ENCODE measurements at regions not wholly inside any gene's neighbourhood (a gene's known extent, or its start where the extent isn't known, plus 50 kb on each side); places are given as distances from the start of the nearest gene placed in this dataset.
"Not testable (repeated sequence)": the region's sequence is repeated elsewhere in the genome, so short reads cannot be mapped to it uniquely, and the experiment has no call there.

- DNase-seq = no peak
- ChIA-PET POLR2A (no interaction called here), CTCF (no interaction called here)
- Mint-ChIP-seq H3K4me1 (no peaks in the 10 kb centered on the region), H3K27me3 (no peaks in the 10 kb centered on the region), H3K9me3 (peaks cover under 1% of the 10 kb centered on the region), H3K27ac (no peak overlapping the region), H3K4me3 (no peak overlapping the region), H3K36me3 (ENCODE audit: low read depth) (no peaks in the 10 kb centered on the region)
Measured at GRCh38 chr13:107790397-107790796, 424.9 kb downstream of the LIG4 start.

GRCh38 chr13:107788464-107789165, 426.7 kb downstream of the LIG4 start:
- ChIA-PET CTCF (no interaction called here), POLR2A (no interaction called here)
- Mint-ChIP-seq H3K27ac (no peak overlapping the region), H3K4me3 (no peak overlapping the region), H3K27me3 (no peaks in the 10 kb centered on the region), H3K4me1 (no peaks in the 10 kb centered on the region), H3K9me3 (peaks cover 4% of the 10 kb centered on the region), H3K36me3 (ENCODE audit: low read depth) (no peaks in the 10 kb centered on the region)
- no peak for DNase-seq

- H3K9me3 Mint-ChIP-seq; DNase-seq; H3K27ac Mint-ChIP-seq; H3K27me3 Mint-ChIP-seq; CTCF ChIA-PET; H3K4me3 Mint-ChIP-seq; H3K4me1 Mint-ChIP-seq; H3K36me3 Mint-ChIP-seq (ENCODE audit: low read depth); POLR2A ChIA-PET: not testable (repeated sequence)
Measured at GRCh38 chr13:107782646-107783045, 432.7 kb downstream of the LIG4 start.

GRCh38 chr13:107778094-107778493, 437.2 kb downstream of the LIG4 start:
- POLR2A ChIA-PET = no interaction called here
- CTCF ChIA-PET = no interaction called here
- H3K9me3 Mint-ChIP-seq = no peaks in the 10 kb centered on the region

GRCh38 chr13:107770541-107770940, 444.8 kb downstream of the LIG4 start:
- no peaks in the 10 kb centered on the region for H3K27me3 Mint-ChIP-seq
- H3K9me3 Mint-ChIP-seq = peaks cover 2% of the 10 kb centered on the region
- H3K4me1 Mint-ChIP-seq = no peaks in the 10 kb centered on the region
- CTCF ChIA-PET = no interaction called here
- H3K27ac Mint-ChIP-seq = no peak overlapping the region
- no peak overlapping the region for H3K4me3 Mint-ChIP-seq
- H3K36me3 Mint-ChIP-seq (ENCODE audit: low read depth) = no peaks in the 10 kb centered on the region
- no peak for DNase-seq
- POLR2A ChIA-PET = interaction anchor here (0.5 kb wide), 1 partner anchor 20 kb away, joined by 5 read pairs; no protein-coding TSS in a partner anchor

More at GRCh38 chr13:107778094-107778493, 437.2 kb downstream of the LIG4 start:
- Mint-ChIP-seq H3K4me1 (no peaks in the 10 kb centered on the region), H3K27ac (no peak overlapping the region), H3K4me3 (no peak overlapping the region), H3K36me3 (ENCODE audit: low read depth) (no peaks in the 10 kb centered on the region), H3K27me3 (no peaks in the 10 kb centered on the region)
- DNase-seq = no peak

GRCh38 chr13:107767119-107767518, 448.2 kb downstream of the LIG4 start:
- DNase-seq = no peak
- ChIA-PET POLR2A (no interaction called here), CTCF (no interaction called here)
- H3K27me3 Mint-ChIP-seq = no peaks in the 10 kb centered on the region
- H3K4me1 Mint-ChIP-seq = no peaks in the 10 kb centered on the region
- H3K4me3 Mint-ChIP-seq = no peak overlapping the region
- no peaks in the 10 kb centered on the region for H3K36me3 Mint-ChIP-seq (ENCODE audit: low read depth)
- no peak overlapping the region for H3K27ac Mint-ChIP-seq
- peaks cover 4% of the 10 kb centered on the region for H3K9me3 Mint-ChIP-seq

- H3K9me3 Mint-ChIP-seq = peaks cover 4% of the 10 kb centered on the region
- H3K27ac Mint-ChIP-seq = no peak overlapping the region
- H3K27me3 Mint-ChIP-seq = no peaks in the 10 kb centered on the region
- no peaks in the 10 kb centered on the region for H3K4me1 Mint-ChIP-seq
- H3K36me3 Mint-ChIP-seq (ENCODE audit: low read depth) = no peaks in the 10 kb centered on the region
- no peak for DNase-seq
- CTCF ChIA-PET = no interaction called here
- H3K4me3 Mint-ChIP-seq = no peak overlapping the region
- POLR2A ChIA-PET = no interaction called here
Measured at GRCh38 chr13:107765724-107766401, 449.5 kb downstream of the LIG4 start.

GRCh38 chr13:107764046-107764445, 451.3 kb downstream of the LIG4 start:
- Mint-ChIP-seq H3K4me1 (no peaks in the 10 kb centered on the region), H3K9me3 (peaks cover 4% of the 10 kb centered on the region), H3K4me3 (no peak overlapping the region), H3K27ac (no peak overlapping the region), H3K27me3 (no peaks in the 10 kb centered on the region), H3K36me3 (ENCODE audit: low read depth) (no peaks in the 10 kb centered on the region)
- ChIA-PET CTCF (no interaction called here), POLR2A (no interaction called here)
- no peak for DNase-seq

GRCh38 chr13:107753748-107754147, 461.6 kb downstream of the LIG4 start:
- Mint-ChIP-seq H3K27me3 (no peaks in the 10 kb centered on the region), H3K36me3 (ENCODE audit: low read depth) (no peaks in the 10 kb centered on the region), H3K27ac (no peak overlapping the region), H3K9me3 (no peaks in the 10 kb centered on the region), H3K4me1 (no peaks in the 10 kb centered on the region), H3K4me3 (no peak overlapping the region)
- no peak for DNase-seq
- CTCF ChIA-PET = no interaction called here
- POLR2A ChIA-PET = no interaction called here

- Mint-ChIP-seq H3K4me1 (no peaks in the 10 kb centered on the region), H3K27ac (no peak overlapping the region), H3K36me3 (ENCODE audit: low read depth) (no peaks in the 10 kb centered on the region), H3K9me3 (no peaks in the 10 kb centered on the region), H3K27me3 (no peaks in the 10 kb centered on the region), H3K4me3 (no peak overlapping the region)
- no peak for DNase-seq
- CTCF ChIA-PET = no interaction called here
- POLR2A ChIA-PET = no interaction called here
Measured at GRCh38 chr13:107753291-107753690, 462.0 kb downstream of the LIG4 start.

- Mint-ChIP-seq H3K27me3 (no peaks in the 10 kb centered on the region), H3K4me1 (no peaks in the 10 kb centered on the region), H3K27ac (no peak overlapping the region), H3K36me3 (ENCODE audit: low read depth) (no peaks in the 10 kb centered on the region), H3K4me3 (no peak overlapping the region), H3K9me3 (no peaks in the 10 kb centered on the region)
- POLR2A ChIA-PET = no interaction called here
- CTCF ChIA-PET = no interaction called here
- DNase-seq = no peak
Measured at GRCh38 chr13:107743983-107744382, 471.4 kb downstream of the LIG4 start.

GRCh38 chr13:107743526-107743925, 471.8 kb downstream of the LIG4 start:
- ChIA-PET POLR2A (no interaction called here), CTCF (no interaction called here)
- Mint-ChIP-seq H3K27ac (no peak overlapping the region), H3K4me3 (no peak overlapping the region), H3K9me3 (no peaks in the 10 kb centered on the region), H3K4me1 (no peaks in the 10 kb centered on the region), H3K27me3 (no peaks in the 10 kb centered on the region), H3K36me3 (ENCODE audit: low read depth) (no peaks in the 10 kb centered on the region)
- no peak for DNase-seq

- no peaks in the 10 kb centered on the region for H3K36me3 Mint-ChIP-seq (ENCODE audit: low read depth)
- H3K9me3 Mint-ChIP-seq = no peaks in the 10 kb centered on the region
Measured at GRCh38 chr13:107743100-107743499, 472.2 kb downstream of the LIG4 start.

GRCh38 chr13:107742544-107742943, 472.8 kb downstream of the LIG4 start:
- POLR2A ChIA-PET = no interaction called here
- H3K27me3 Mint-ChIP-seq = no peaks in the 10 kb centered on the region
- H3K36me3 Mint-ChIP-seq (ENCODE audit: low read depth) = no peaks in the 10 kb centered on the region
- CTCF ChIA-PET = no interaction called here
- H3K4me1 Mint-ChIP-seq = no peaks in the 10 kb centered on the region
- no peaks in the 10 kb centered on the region for H3K9me3 Mint-ChIP-seq
- no peak overlapping the region for H3K27ac Mint-ChIP-seq
- H3K4me3 Mint-ChIP-seq = no peak overlapping the region
- DNase-seq = no peak

More at GRCh38 chr13:107743100-107743499, 472.2 kb downstream of the LIG4 start:
- Mint-ChIP-seq H3K4me1 (no peaks in the 10 kb centered on the region), H3K4me3 (no peak overlapping the region), H3K27me3 (no peaks in the 10 kb centered on the region), H3K27ac (no peak overlapping the region)
- ChIA-PET CTCF (no interaction called here), POLR2A (no interaction called here)
- no peak for DNase-seq
